Astrocyte (in vitro differentiated cells and primary cell): ENCODE measurements at regions not wholly inside any gene's neighbourhood (a gene's known extent, or its start where the extent isn't known, plus 50 kb on each side); places are given as distances from the start of the nearest gene placed in this dataset.

Source experiments
- DNase-seq: peaks from one replicate; pipeline ENCODE4 v3.0.0-alpha.2; 2010; ENCODE audit warnings: low read depth
- FAIRE-seq: peaks from 2 replicates; lab custom pipeline; 2011; peaks lifted over from hg19 to GRCh38; lab: Jason Lieb, UNC
- H2AFZ ChIP-seq: 2 replicates; pipeline ENCODE4 v1.6.0; 2012; ENCODE audit warnings: low read depth, low read length, inconsistent platforms
- H3K27ac ChIP-seq: 2 replicates; pipeline ENCODE4 v1.5.1; 2011; ENCODE audit warnings: low read depth, low read length, inconsistent platforms
- H3K27me3 ChIP-seq: 2 replicates; pipeline ENCODE4 v1.6.0; 2011; ENCODE audit warnings: low read length, inconsistent platforms; ENCODE audit not compliant: insufficient read depth
- H3K36me3 ChIP-seq: 2 replicates; pipeline ENCODE4 v1.5.1; 2011; ENCODE audit warnings: low read length, inconsistent platforms; ENCODE audit not compliant: insufficient read depth
- H3K4me1 ChIP-seq: 2 replicates; pipeline ENCODE4 v1.5.1; 2011; ENCODE audit warnings: low read length, inconsistent platforms; ENCODE audit not compliant: insufficient read depth
- H3K4me2 ChIP-seq: 2 replicates; pipeline ENCODE4 v1.6.0; 2012; ENCODE audit warnings: low read length, inconsistent platforms
- H3K4me3 ChIP-seq: 2 replicates; pipeline ENCODE4 v1.5.1; 2011; ENCODE audit warnings: low read depth, mild to moderate bottlenecking, low read length, inconsistent platforms; ENCODE audit not compliant: insufficient read depth
- H3K79me2 ChIP-seq: 2 replicates; pipeline ENCODE4 v1.6.0; 2012; ENCODE audit warnings: mild to moderate bottlenecking, low read length, inconsistent platforms; ENCODE audit not compliant: insufficient read depth
- H3K9ac ChIP-seq: 2 replicates; pipeline ENCODE4 v1.6.0; 2012; ENCODE audit warnings: mild to moderate bottlenecking, low read length, inconsistent platforms
- H3K9me3 ChIP-seq: 2 replicates; pipeline ENCODE4 v1.5.1; 2012; ENCODE audit warnings: low read depth, mild to moderate bottlenecking, low read length, inconsistent platforms; ENCODE audit not compliant: insufficient read depth
- H4K20me1 ChIP-seq: 2 replicates; pipeline ENCODE4 v1.6.0; 2012; ENCODE audit warnings: low read length, inconsistent platforms; ENCODE audit not compliant: insufficient read depth
- H3K27ac Mint-ChIP-seq: one replicate; pipeline ENCODE4 v1.8.0; 2021; ENCODE audit warnings: mild to moderate bottlenecking, mixed read lengths; ENCODE audit not compliant: unreplicated experiment
- H3K27me3 Mint-ChIP-seq: one replicate; pipeline ENCODE4 v1.8.0; 2021; ENCODE audit warnings: low read depth, mixed read lengths; ENCODE audit not compliant: unreplicated experiment
- H3K36me3 Mint-ChIP-seq: one replicate; pipeline ENCODE4 v1.8.0; 2021; ENCODE audit warnings: low read depth, mixed read lengths; ENCODE audit not compliant: unreplicated experiment
- H3K4me1 Mint-ChIP-seq: one replicate; pipeline ENCODE4 v1.8.0; 2021; ENCODE audit warnings: low read depth, mixed read lengths; ENCODE audit not compliant: unreplicated experiment
- H3K4me3 Mint-ChIP-seq: one replicate; pipeline ENCODE4 v1.8.0; 2021; ENCODE audit warnings: mild to moderate bottlenecking, moderate library complexity, mixed read lengths; ENCODE audit not compliant: unreplicated experiment
- H3K9me3 Mint-ChIP-seq: one replicate; pipeline ENCODE4 v1.8.0; 2021; ENCODE audit warnings: mild to moderate bottlenecking, mixed read lengths; ENCODE audit not compliant: unreplicated experiment
- EZH2 ChIP-seq: IDR thresholded peaks from 2 replicates; pipeline ENCODE4 v1.6.1; 2012; ENCODE audit warnings: mild to moderate bottlenecking, low read length, inconsistent platforms; ENCODE audit not compliant: insufficient read depth
- TF ChIP-seq, protein P1 (sequence below): IDR thresholded peaks from 2 replicates; pipeline ENCODE4 v1.5.1; 2011; ENCODE audit warnings: low read depth, mild to moderate bottlenecking, inconsistent platforms, low read length, moderate library complexity; ENCODE audit not compliant: insufficient read depth

DNA sequence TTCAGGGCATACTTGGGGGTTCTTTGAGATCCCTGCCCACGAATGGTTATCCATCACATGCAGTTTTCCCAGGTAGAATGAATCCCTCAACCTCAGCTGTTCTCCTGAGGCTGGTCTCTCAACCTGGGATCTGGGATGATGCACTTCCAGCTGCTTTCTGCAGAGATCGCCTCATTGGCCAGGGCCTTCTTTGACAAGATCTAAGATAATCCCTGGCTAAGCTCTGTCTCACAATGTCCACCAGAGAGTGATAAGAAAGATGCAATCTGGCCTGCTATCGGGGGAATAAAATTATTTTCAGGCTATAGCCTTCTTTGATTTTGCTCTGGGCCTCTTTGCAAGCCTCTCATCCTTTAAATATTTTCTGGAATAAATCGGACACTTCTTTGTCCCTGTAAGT is 1021.1 kb downstream of the EFNB2 start:
- no peak overlapping the region for H3K4me2 ChIP-seq
- Mint-ChIP-seq H3K27me3 (no peaks in the 10 kb centered on the region), H3K4me3 (no peak overlapping the region), H3K4me1 (peaks cover 16% of the 10 kb centered on the region), H3K36me3 (no peaks in the 10 kb centered on the region), H3K27ac (no peak overlapping the region), H3K9me3 (no peaks in the 10 kb centered on the region)
- H3K27ac ChIP-seq, result no peak overlapping the region
- no peak overlapping the region for H3K9ac ChIP-seq
- FAIRE-seq (no peak), DNase-seq (no peak)
- no peak for TF ChIP-seq EZH2
- TF ChIP-seq, protein P1, sequence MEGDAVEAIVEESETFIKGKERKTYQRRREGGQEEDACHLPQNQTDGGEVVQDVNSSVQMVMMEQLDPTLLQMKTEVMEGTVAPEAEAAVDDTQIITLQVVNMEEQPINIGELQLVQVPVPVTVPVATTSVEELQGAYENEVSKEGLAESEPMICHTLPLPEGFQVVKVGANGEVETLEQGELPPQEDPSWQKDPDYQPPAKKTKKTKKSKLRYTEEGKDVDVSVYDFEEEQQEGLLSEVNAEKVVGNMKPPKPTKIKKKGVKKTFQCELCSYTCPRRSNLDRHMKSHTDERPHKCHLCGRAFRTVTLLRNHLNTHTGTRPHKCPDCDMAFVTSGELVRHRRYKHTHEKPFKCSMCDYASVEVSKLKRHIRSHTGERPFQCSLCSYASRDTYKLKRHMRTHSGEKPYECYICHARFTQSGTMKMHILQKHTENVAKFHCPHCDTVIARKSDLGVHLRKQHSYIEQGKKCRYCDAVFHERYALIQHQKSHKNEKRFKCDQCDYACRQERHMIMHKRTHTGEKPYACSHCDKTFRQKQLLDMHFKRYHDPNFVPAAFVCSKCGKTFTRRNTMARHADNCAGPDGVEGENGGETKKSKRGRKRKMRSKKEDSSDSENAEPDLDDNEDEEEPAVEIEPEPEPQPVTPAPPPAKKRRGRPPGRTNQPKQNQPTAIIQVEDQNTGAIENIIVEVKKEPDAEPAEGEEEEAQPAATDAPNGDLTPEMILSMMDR, result no peak
- H3K4me3 ChIP-seq, result no peak overlapping the region
- H2AFZ ChIP-seq, result no peak overlapping the region
- H3K79me2 ChIP-seq, result no peaks in the 10 kb centered on the region
- no peaks in the 10 kb centered on the region for H4K20me1 ChIP-seq
- H3K9me3 ChIP-seq, result no peaks in the 10 kb centered on the region
- H3K27me3 ChIP-seq, result no peaks in the 10 kb centered on the region
- H3K36me3 ChIP-seq, result no peaks in the 10 kb centered on the region
- H3K4me1 ChIP-seq, result peaks cover 4% of the 10 kb centered on the region

DNA sequence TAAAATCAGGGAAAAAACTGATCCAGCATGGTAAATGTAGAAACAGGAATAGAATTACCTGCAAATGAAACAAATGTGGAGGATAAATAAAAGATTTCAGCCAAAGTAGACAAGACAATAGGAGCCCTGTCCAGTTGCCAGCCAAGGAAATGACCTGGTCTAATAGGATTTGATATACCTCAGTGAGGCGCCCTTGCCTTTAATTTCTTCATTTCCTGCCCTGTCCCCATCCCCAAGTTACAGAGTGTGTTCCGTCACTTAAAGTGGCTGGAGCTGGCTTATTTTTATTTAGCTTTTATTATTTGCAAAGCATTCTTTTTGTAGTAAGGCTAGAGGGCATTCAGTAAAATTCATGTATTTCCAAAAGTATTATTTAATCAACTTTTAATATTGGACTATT is 1022.0 kb downstream of the EFNB2 start:
- H3K27ac ChIP-seq, result no peak overlapping the region
- no peaks in the 10 kb centered on the region for H3K79me2 ChIP-seq
- FAIRE-seq, result no peak
- H4K20me1 ChIP-seq, result no peaks in the 10 kb centered on the region
- Mint-ChIP-seq H3K4me3 (no peak overlapping the region), H3K27ac (no peak overlapping the region), H3K4me1 (peaks cover 16% of the 10 kb centered on the region), H3K36me3 (no peaks in the 10 kb centered on the region), H3K27me3 (no peaks in the 10 kb centered on the region), H3K9me3 (no peaks in the 10 kb centered on the region)
- H3K9me3 ChIP-seq, result no peaks in the 10 kb centered on the region
- no peak overlapping the region for H3K4me2 ChIP-seq
- no peak for DNase-seq
- H3K4me1 ChIP-seq, result peaks cover 4% of the 10 kb centered on the region
- H2AFZ ChIP-seq, result no peak overlapping the region
- no peaks in the 10 kb centered on the region for H3K36me3 ChIP-seq
- no peak overlapping the region for H3K9ac ChIP-seq
- TF ChIP-seq, protein P1, result no peak
- TF ChIP-seq EZH2, result no peak
- no peak overlapping the region for H3K4me3 ChIP-seq
- no peaks in the 10 kb centered on the region for H3K27me3 ChIP-seq

DNA sequence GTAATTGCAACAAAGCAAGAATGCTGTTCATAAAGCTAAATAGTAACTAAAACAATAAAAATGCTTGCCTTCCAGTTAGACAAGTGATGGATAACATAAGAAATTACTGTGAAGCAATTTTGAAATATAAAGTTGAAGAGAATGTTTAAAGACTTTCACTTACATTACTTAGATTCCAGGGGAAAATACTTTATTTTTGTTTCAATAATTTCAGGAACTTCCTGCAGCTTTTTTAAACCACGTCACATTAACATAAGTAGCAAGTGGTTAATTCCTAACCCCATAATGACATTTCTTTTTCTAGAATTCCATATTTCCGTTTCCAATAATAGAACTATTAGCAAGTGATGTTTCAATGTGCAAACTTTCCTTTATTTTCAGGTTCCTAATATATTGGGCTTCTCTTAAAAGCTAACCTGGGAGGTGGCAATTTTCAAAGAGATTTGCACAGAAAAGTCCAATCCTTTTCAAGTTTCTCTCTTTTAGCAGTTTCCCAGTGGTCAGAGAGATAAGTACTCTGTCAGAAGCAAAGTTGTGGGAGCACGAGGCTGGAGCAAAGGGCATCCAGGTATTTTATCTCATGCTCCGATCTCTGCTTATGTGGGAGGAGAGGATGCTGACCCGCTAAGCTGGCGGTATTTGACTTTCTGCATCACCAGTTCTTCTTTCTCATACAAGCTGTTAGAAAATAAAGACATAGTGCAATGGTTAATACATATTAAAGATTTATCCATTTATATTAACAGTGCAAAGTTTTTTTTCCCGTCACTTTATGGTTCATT is 1025.3 kb downstream of the EFNB2 start:
- Mint-ChIP-seq H3K36me3 (no peaks in the 10 kb centered on the region), H3K4me1 (no peaks in the 10 kb centered on the region), H3K27ac (no peak overlapping the region), H3K27me3 (no peaks in the 10 kb centered on the region), H3K9me3 (no peaks in the 10 kb centered on the region), H3K4me3 (no peak overlapping the region)
- Histone ChIP-seq H4K20me1 (no peaks in the 10 kb centered on the region), H3K9ac (no peak overlapping the region), H3K79me2 (no peaks in the 10 kb centered on the region), H3K4me3 (no peak overlapping the region), H3K4me1 (no peaks in the 10 kb centered on the region), H3K4me2 (no peak overlapping the region), H3K9me3 (no peaks in the 10 kb centered on the region), H3K27ac (no peak overlapping the region), H2AFZ (no peak overlapping the region), H3K27me3 (no peaks in the 10 kb centered on the region), H3K36me3 (no peaks in the 10 kb centered on the region)
- FAIRE-seq (no peak), DNase-seq (no peak)
- no peak for TF ChIP-seq EZH2
- TF ChIP-seq, protein P1, result no peak
